ENCODE measurements at regions not wholly inside any gene's neighbourhood (a gene's known extent, or its start where the extent isn't known, plus 50 kb on each side); places are given as distances from the start of the nearest gene placed in this dataset.

DNA sequence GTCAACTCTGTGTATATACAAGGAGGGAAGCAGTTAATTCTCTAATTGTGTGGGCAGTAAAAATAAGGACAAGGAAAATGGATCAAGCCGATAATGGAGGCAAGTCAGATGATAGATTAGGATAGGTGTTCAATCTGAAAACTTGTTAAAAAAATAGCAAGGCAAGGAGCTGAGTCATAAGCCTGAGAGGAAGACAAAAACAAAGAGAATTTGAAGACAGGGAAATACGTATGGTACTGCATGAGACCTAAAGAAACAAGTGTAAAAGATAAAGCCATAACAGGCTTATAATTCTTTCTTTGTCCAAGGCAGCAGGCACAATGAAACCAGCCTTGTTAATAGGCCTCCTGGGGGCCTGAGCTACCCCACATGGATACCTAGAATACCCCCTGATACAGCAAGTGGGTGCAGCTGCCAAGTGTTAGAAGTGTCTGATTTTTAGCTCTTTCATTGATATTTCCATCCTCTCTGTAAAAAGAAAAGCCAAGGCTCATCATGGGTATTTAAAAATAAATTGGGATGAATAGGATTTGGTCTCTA, 1570.6 kb upstream of the LRRTM3 start:
- TF ChIP-seq, protein P1, sequence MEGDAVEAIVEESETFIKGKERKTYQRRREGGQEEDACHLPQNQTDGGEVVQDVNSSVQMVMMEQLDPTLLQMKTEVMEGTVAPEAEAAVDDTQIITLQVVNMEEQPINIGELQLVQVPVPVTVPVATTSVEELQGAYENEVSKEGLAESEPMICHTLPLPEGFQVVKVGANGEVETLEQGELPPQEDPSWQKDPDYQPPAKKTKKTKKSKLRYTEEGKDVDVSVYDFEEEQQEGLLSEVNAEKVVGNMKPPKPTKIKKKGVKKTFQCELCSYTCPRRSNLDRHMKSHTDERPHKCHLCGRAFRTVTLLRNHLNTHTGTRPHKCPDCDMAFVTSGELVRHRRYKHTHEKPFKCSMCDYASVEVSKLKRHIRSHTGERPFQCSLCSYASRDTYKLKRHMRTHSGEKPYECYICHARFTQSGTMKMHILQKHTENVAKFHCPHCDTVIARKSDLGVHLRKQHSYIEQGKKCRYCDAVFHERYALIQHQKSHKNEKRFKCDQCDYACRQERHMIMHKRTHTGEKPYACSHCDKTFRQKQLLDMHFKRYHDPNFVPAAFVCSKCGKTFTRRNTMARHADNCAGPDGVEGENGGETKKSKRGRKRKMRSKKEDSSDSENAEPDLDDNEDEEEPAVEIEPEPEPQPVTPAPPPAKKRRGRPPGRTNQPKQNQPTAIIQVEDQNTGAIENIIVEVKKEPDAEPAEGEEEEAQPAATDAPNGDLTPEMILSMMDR (IDR thresholded peaks at IDR 0.05; ENCODE audit: control insufficient read depth, insufficient read depth, low read depth, low read length, missing control alignments), result no peak
- DNase-seq (ENCODE audit: low read depth), result no peak

DNA sequence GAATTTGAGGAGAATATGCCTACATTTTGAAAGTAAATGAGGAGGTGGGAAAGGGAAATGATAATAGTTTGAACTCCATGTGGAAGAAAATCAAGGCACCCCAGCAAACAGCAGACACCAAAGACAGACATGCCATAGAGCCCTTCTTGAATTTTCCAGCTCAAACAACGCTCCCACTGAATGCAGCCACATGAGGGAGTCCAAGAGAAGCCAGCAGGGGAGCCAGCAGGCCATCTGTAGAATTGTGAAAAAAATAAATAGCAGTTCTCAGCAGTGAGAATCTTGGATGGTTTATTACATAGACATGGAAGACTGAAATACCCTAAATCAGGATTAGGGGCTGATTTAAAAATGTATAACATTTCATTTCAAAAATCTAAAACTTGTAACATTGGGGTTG, 1567.3 kb upstream of the LRRTM3 start:
- TF ChIP-seq, protein P1 (IDR thresholded peaks at IDR 0.05; ENCODE audit: control insufficient read depth, insufficient read depth, low read depth, low read length, missing control alignments), result no peak
- DNase-seq (ENCODE audit: low read depth), result no peak
- no peak overlapping the region for H3K4me3 ChIP-seq (ENCODE audit: control insufficient read depth, low read depth, low read length)

More for the DNA sequence above, 1570.6 kb upstream of the LRRTM3 start:
- no peak overlapping the region for H3K4me3 ChIP-seq (ENCODE audit: control insufficient read depth, low read depth, low read length)

DNA sequence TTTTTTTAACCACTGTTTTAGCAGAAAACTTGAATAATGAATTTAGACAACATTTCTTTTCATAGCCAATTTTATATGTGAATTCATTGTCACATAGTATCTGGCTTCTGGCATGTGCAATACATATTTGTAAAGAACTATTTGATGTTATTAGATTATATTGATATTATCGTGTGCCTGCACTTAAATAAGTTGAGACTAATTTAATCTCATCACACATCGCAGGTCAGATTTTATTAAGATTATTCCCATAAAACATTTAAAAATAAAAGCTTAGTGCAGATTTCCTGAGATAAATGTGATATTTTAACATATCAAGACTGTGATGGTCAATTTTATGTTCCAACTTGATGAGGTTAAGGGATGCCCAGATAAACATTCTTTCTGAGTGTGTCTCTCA, 1565.3 kb upstream of the LRRTM3 start:
- no peak overlapping the region for H3K4me3 ChIP-seq (ENCODE audit: control insufficient read depth, low read depth, low read length)
- TF ChIP-seq, protein P1 (IDR thresholded peaks at IDR 0.05; ENCODE audit: control insufficient read depth, insufficient read depth, low read depth, low read length, missing control alignments), result no peak
- no peak for DNase-seq (ENCODE audit: low read depth)

GRCh38 chr10:65365878-65366277, 1560.0 kb upstream of the LRRTM3 start:
- TF ChIP-seq, protein P1 (IDR thresholded peaks at IDR 0.05; ENCODE audit: control insufficient read depth, insufficient read depth, low read depth, low read length, missing control alignments), result no peak

DNA sequence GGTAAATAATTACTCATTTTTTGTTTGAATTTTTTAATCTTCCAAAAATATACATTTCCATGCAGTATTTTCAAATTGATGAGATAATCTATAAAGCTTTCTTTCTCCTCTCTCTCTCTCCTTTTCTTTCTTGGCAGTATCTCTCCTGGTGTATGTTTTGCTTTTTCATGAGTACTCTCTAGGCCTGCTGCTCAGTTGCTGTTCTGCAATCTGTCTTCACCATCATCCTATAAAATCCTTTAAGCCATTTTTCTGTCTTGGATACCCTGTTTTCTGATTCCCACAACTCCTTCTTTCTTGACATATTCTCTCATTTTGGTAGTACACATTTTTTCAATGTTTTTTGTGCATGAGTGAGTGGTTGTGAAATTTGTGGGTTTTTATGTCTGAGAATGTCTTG, 1558.1 kb upstream of the LRRTM3 start:
- no peak overlapping the region for H3K4me3 ChIP-seq (ENCODE audit: control insufficient read depth, low read depth, low read length)
- DNase-seq (ENCODE audit: low read depth), result no peak
- TF ChIP-seq, protein P1 (IDR thresholded peaks at IDR 0.05; ENCODE audit: control insufficient read depth, insufficient read depth, low read depth, low read length, missing control alignments), result no peak

More at GRCh38 chr10:65365878-65366277, 1560.0 kb upstream of the LRRTM3 start:
- H3K4me3 ChIP-seq (ENCODE audit: control insufficient read depth, low read depth, low read length), result no peak overlapping the region
- DNase-seq (ENCODE audit: low read depth), result no peak

GRCh38 chr10:65375528-65375927, 1550.3 kb upstream of the LRRTM3 start:
- TF ChIP-seq, protein P1 (IDR thresholded peaks at IDR 0.05; ENCODE audit: control insufficient read depth, insufficient read depth, low read depth, low read length, missing control alignments), result no peak
- H3K4me3 ChIP-seq (ENCODE audit: control insufficient read depth, low read depth, low read length), result no peak overlapping the region
- no peak for DNase-seq (ENCODE audit: low read depth)

GRCh38 chr10:65377687-65378086, 1548.1 kb upstream of the LRRTM3 start:
- TF ChIP-seq, protein P1 (IDR thresholded peaks at IDR 0.05; ENCODE audit: control insufficient read depth, insufficient read depth, low read depth, low read length, missing control alignments), result no peak
- DNase-seq (ENCODE audit: low read depth), result no peak

More at GRCh38 chr10:65377687-65378086, 1548.1 kb upstream of the LRRTM3 start:
- H3K4me3 ChIP-seq (ENCODE audit: control insufficient read depth, low read depth, low read length), result no peak overlapping the region

Data from AG09309 (cell line).